22Rv1 (cell line): ENCODE measurements at regions not wholly inside any gene's neighbourhood (a gene's known extent, or its start where the extent isn't known, plus 50 kb on each side); places are given as distances from the start of the nearest gene placed in this dataset.
"Not testable (repeated sequence)": the region's sequence is repeated elsewhere in the genome, so short reads cannot be mapped to it uniquely, and the experiment has no call there.

Experiments
- H3K27ac ChIP-seq: fragments of 450-650 bp; 2 replicates; pipeline ENCODE4 v1.5.1; 2017
- ZFX ChIP-seq: fragments of 450-650 bp; IDR thresholded peaks from 2 replicates; pipeline ENCODE4 v1.6.1; 2017; ENCODE audit warnings: antibody characterized with exemption, borderline replicate concordance
- TF ChIP-seq, protein P1 (sequence below): fragments of 450-650 bp; IDR thresholded peaks from 2 replicates; pipeline ENCODE4 v1.5.1; 2017; ENCODE audit warnings: mild to moderate bottlenecking

GRCh38 chr15:66866656-66867055, 164.6 kb downstream of the SMAD6 start:
- H3K27ac ChIP-seq = no peak overlapping the region
- TF ChIP-seq, protein P1, sequence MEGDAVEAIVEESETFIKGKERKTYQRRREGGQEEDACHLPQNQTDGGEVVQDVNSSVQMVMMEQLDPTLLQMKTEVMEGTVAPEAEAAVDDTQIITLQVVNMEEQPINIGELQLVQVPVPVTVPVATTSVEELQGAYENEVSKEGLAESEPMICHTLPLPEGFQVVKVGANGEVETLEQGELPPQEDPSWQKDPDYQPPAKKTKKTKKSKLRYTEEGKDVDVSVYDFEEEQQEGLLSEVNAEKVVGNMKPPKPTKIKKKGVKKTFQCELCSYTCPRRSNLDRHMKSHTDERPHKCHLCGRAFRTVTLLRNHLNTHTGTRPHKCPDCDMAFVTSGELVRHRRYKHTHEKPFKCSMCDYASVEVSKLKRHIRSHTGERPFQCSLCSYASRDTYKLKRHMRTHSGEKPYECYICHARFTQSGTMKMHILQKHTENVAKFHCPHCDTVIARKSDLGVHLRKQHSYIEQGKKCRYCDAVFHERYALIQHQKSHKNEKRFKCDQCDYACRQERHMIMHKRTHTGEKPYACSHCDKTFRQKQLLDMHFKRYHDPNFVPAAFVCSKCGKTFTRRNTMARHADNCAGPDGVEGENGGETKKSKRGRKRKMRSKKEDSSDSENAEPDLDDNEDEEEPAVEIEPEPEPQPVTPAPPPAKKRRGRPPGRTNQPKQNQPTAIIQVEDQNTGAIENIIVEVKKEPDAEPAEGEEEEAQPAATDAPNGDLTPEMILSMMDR = no peak
- no peak for TF ChIP-seq ZFX

DNA sequence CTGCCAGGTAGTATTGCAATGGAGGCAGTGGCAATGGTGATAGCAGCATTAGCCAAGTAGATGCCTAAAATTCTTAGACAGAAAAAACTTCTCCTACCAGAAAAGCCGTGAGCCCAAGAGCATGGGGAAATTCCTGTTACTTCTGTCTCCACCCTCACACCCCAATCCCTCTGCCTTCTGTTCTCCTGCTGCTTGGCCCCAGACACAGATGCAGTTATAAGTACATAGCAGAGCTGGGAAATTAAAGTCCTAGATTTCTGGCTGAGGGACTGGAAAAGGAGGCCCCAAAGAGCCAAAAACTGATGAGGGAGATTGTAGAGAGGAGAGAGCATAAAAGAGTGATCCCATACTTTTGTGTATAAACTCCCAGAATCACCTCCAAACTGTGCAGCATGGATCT, 166.9 kb downstream of the SMAD6 start:
- H3K27ac ChIP-seq = no peak overlapping the region
- TF ChIP-seq, protein P1 = no peak
- TF ChIP-seq ZFX = no peak

DNA sequence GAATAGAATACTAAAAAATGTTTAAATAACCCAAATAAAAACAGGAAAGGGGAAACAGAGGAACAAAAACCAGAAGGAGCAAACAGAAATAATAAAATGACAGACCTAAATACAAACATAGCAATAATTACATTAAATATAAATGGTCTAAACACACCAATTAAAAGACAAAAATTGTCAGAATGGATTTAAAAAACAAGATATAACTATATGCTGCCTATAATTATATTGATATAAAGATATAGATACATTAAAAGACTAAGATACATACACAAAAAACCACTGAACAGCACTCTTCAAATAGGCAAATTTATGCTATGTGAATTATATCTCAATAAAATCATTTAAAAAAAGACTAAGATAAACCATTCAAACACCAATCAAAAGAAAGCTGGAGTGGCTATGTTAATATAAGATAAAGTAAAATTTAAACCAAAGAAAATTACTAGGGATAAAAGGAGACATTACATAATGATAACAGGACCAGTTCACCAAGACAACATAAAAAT, 168.9 kb downstream of the SMAD6 start:
- TF ChIP-seq ZFX = no peak
- TF ChIP-seq, protein P1 = no peak
- no peak overlapping the region for H3K27ac ChIP-seq

GRCh38 chr15:66872405-66872804, 170.4 kb downstream of the SMAD6 start:
- H3K27ac ChIP-seq = no peak overlapping the region
- no peak for TF ChIP-seq ZFX
- TF ChIP-seq, protein P1 = no peak

DNA sequence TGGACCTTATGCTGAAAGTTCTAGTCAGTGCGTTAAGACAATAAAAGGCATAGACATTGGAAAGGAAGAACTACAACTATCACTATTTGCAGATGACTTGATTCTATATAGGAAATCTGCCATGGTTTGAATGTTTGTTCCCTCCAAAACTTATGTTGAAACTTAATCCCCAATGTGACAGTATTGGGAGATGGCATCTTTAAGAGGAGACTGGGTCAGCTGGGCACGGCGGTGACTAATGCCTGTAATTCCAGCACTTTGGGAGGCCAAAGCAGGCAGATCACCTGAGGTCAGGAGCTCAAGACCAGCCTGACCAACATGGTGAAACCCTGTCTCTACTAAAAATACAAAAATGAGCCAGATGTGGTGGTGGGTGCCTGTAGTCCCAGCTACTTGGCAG, 171.3 kb downstream of the SMAD6 start:
- not testable (repeated sequence) for H3K27ac ChIP-seq

DNA sequence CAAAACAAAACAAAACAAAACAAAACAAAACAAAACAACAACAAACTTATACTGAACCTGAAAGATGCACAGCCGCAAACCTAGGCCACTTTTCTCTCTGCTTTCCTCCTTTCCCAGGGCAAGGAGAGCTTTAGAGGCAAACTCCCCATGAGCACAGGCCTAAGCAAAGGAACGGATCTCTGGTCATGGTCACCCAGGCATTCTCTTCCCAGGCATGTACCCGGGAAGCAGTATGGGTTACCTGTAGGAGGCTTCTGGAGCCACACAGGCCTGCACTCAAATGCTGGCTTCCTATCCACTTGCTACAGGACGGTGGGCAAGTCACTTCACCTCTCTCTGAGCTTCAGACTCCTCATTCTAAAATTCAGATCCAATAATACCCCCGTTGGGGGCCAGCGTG, 171.8 kb downstream of the SMAD6 start:
- H3K27ac ChIP-seq = no peak overlapping the region
- TF ChIP-seq, protein P1 = no peak
- no peak for TF ChIP-seq ZFX

GRCh38 chr15:66875588-66876420, 173.8 kb downstream of the SMAD6 start:
- no peak overlapping the region for H3K27ac ChIP-seq
- no peak for TF ChIP-seq ZFX
- TF ChIP-seq, protein P1 = no peak
